GDM1 (cell line): ENCODE measurements at regions not wholly inside any gene's neighbourhood (a gene's known extent, or its start where the extent isn't known, plus 50 kb on each side); places are given as distances from the start of the nearest gene placed in this dataset.
A peak's percentile ranks its signal among the peaks of the same experiment; 100 is the strongest.
"Not testable (repeated sequence)": the region's sequence is repeated elsewhere in the genome, so short reads cannot be mapped to it uniquely, and the experiment has no call there.

Source experiments
- DNase-seq: peaks from one replicate; lab custom pipeline; 2025; lab: John Stamatoyannopoulos, UW

GRCh38 chr6:168369786-168370185 is 50.2 kb upstream of the DACT2 start:
- DNase-seq, result no peak

- DNase-seq, result peak; percentile 41
Measured at GRCh38 chr6:168370310-168370991, 50.9 kb upstream of the DACT2 start.

GRCh38 chr6:168371185-168371584 is 51.6 kb upstream of the DACT2 start:
- no peak for DNase-seq

GRCh38 chr6:168371618-168371980 is 52.0 kb upstream of the DACT2 start:
- DNase-seq, result no peak

GRCh38 chr6:168371981-168372711 is 52.6 kb upstream of the DACT2 start:
- DNase-seq, result no peak

GRCh38 chr6:168372889-168373288 is 53.3 kb upstream of the DACT2 start:
- no peak for DNase-seq

GRCh38 chr6:168373389-168373788 is 53.8 kb upstream of the DACT2 start:
- DNase-seq, result no peak

GRCh38 chr6:168374051-168374502 is 54.5 kb upstream of the DACT2 start:
- no peak for DNase-seq

GRCh38 chr6:168374541-168375071 is 55.0 kb upstream of the DACT2 start:
- no peak for DNase-seq

- DNase-seq, result no peak
Measured at GRCh38 chr6:168376120-168376519, 56.5 kb upstream of the DACT2 start.

- no peak for DNase-seq
Measured at GRCh38 chr6:168376811-168377483, 57.4 kb upstream of the DACT2 start.

GRCh38 chr6:168377484-168377855 is 57.9 kb upstream of the DACT2 start:
- no peak for DNase-seq

- no peak for DNase-seq
Measured at GRCh38 chr6:168377856-168378832, 58.6 kb upstream of the DACT2 start.

- DNase-seq, result not testable (repeated sequence)
Measured at GRCh38 chr6:168379579-168379978, 60.0 kb upstream of the DACT2 start.

GRCh38 chr6:168380166-168380955 is 60.6 kb upstream of the SMOC2 start:
- not testable (repeated sequence) for DNase-seq

- no peak for DNase-seq
Measured at GRCh38 chr6:168380956-168381605, 59.9 kb upstream of the SMOC2 start.

GRCh38 chr6:168381726-168382458 is 59.1 kb upstream of the SMOC2 start:
- no peak for DNase-seq

- DNase-seq, result no peak
Measured at GRCh38 chr6:168383062-168383854, 57.7 kb upstream of the SMOC2 start.
